Stomach (tissue), 4 donors: ENCODE measurements at regions not wholly inside any gene's neighbourhood (a gene's known extent, or its start where the extent isn't known, plus 50 kb on each side); places are given as distances from the start of the nearest gene placed in this dataset.

Source experiments
- POLR2A ChIP-seq, 4 donors: fragments of 450-650 bp; IDR thresholded peaks; one replicate each; pipeline ENCODE4 v1.6.1; 2016; ENCODE audit warnings: antibody characterized with exemption in 4 of 4, control low read depth in 2 of 4, mild to moderate bottlenecking in 1 of 4, moderate library complexity in 1 of 4
- TF ChIP-seq, protein P1 (sequence below), 7 experiments: fragments of 450-650 bp in 4 of 7; fragments of 200-600 bp in 3 of 7; sonication (generic) in 3 of 7; IDR thresholded peaks; one replicate each; pipeline ENCODE4 v1.5.1; 2016 to 2019; ENCODE audit warnings: antibody characterized with exemption in 7 of 7, control low read depth in 2 of 7, mild to moderate bottlenecking in 1 of 7

DNA sequence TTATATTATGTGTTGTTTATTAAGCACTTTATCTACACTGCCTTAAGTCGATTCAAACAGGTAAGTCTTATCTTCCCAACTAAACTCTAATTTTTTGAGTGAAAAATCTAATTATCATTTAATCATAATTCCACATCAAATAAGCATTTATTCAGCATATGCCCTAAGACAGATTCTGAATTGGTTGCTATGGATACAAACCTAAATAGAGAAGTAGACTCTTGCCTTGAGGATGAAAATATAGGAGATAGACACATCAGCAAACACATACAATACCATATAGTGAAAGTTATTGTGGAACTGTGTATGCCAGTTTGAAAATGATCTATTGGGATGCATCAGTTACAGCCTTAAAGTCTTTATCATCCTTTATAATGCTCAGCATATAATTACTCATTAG is 1679.9 kb downstream of the SLITRK1 start:
- TF ChIP-seq, protein P1, sequence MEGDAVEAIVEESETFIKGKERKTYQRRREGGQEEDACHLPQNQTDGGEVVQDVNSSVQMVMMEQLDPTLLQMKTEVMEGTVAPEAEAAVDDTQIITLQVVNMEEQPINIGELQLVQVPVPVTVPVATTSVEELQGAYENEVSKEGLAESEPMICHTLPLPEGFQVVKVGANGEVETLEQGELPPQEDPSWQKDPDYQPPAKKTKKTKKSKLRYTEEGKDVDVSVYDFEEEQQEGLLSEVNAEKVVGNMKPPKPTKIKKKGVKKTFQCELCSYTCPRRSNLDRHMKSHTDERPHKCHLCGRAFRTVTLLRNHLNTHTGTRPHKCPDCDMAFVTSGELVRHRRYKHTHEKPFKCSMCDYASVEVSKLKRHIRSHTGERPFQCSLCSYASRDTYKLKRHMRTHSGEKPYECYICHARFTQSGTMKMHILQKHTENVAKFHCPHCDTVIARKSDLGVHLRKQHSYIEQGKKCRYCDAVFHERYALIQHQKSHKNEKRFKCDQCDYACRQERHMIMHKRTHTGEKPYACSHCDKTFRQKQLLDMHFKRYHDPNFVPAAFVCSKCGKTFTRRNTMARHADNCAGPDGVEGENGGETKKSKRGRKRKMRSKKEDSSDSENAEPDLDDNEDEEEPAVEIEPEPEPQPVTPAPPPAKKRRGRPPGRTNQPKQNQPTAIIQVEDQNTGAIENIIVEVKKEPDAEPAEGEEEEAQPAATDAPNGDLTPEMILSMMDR (IDR thresholded peaks at IDR 0.05): no peak
- no peak for TF ChIP-seq POLR2A (IDR thresholded peaks at IDR 0.05)
